ENCODE measurements at regions not wholly inside any gene's neighbourhood (a gene's known extent, or its start where the extent isn't known, plus 50 kb on each side); places are given as distances from the start of the nearest gene placed in this dataset.

GRCh38 chr4:167702391-167702790 is 389.9 kb upstream of the ANXA10 start:
- DNase-seq, result no peak
- H3K27ac Mint-ChIP-seq, result no peak overlapping the region
- H3K9me3 Mint-ChIP-seq, result peaks cover 4% of the 10 kb centered on the region
- no peaks in the 10 kb centered on the region for H3K27me3 Mint-ChIP-seq
- no peaks in the 10 kb centered on the region for H3K4me1 Mint-ChIP-seq
- H3K36me3 Mint-ChIP-seq, result no peaks in the 10 kb centered on the region
- H3K4me3 Mint-ChIP-seq, result no peak overlapping the region

- no peaks in the 10 kb centered on the region for H3K4me1 Mint-ChIP-seq
- no peak overlapping the region for H3K4me3 Mint-ChIP-seq
- no peaks in the 10 kb centered on the region for H3K27me3 Mint-ChIP-seq
- H3K36me3 Mint-ChIP-seq, result no peaks in the 10 kb centered on the region
- no peak for DNase-seq
- H3K27ac Mint-ChIP-seq, result no peak overlapping the region
- peaks cover 3% of the 10 kb centered on the region for H3K9me3 Mint-ChIP-seq
Observed at GRCh38 chr4:167711517-167711916, 380.8 kb upstream of the ANXA10 start.

- Mint-ChIP-seq H3K27ac (no peak overlapping the region), H3K27me3 (no peaks in the 10 kb centered on the region), H3K9me3 (peaks cover 3% of the 10 kb centered on the region), H3K4me1 (no peaks in the 10 kb centered on the region), H3K4me3 (no peak overlapping the region), H3K36me3 (no peaks in the 10 kb centered on the region)
- no peak for DNase-seq
Observed at GRCh38 chr4:167713756-167714155, 378.6 kb upstream of the ANXA10 start.

- H3K4me3 Mint-ChIP-seq, result no peak overlapping the region
- no peaks in the 10 kb centered on the region for H3K27me3 Mint-ChIP-seq
- H3K27ac Mint-ChIP-seq, result no peak overlapping the region
- no peak for DNase-seq
- H3K36me3 Mint-ChIP-seq, result no peaks in the 10 kb centered on the region
- H3K9me3 Mint-ChIP-seq, result peaks cover 3% of the 10 kb centered on the region
- no peaks in the 10 kb centered on the region for H3K4me1 Mint-ChIP-seq
Observed at GRCh38 chr4:167715176-167715575, 377.2 kb upstream of the ANXA10 start.

GRCh38 chr4:167717495-167717894 is 374.8 kb upstream of the ANXA10 start:
- Mint-ChIP-seq H3K27ac (no peak overlapping the region), H3K4me3 (no peak overlapping the region), H3K9me3 (peaks cover 2% of the 10 kb centered on the region), H3K36me3 (no peaks in the 10 kb centered on the region), H3K4me1 (no peaks in the 10 kb centered on the region), H3K27me3 (no peaks in the 10 kb centered on the region)
- no peak for DNase-seq

- Mint-ChIP-seq H3K36me3 (no peaks in the 10 kb centered on the region), H3K27ac (no peak overlapping the region), H3K27me3 (no peaks in the 10 kb centered on the region), H3K4me3 (no peak overlapping the region), H3K4me1 (no peaks in the 10 kb centered on the region), H3K9me3 (peaks cover 1% of the 10 kb centered on the region)
- no peak for DNase-seq
Observed at GRCh38 chr4:167721617-167722486, 370.5 kb upstream of the ANXA10 start.

- Mint-ChIP-seq H3K9me3 (peaks cover 1% of the 10 kb centered on the region), H3K27ac (no peak overlapping the region), H3K27me3 (no peaks in the 10 kb centered on the region), H3K36me3 (no peaks in the 10 kb centered on the region), H3K4me3 (no peak overlapping the region), H3K4me1 (no peaks in the 10 kb centered on the region)
- no peak for DNase-seq
Observed at GRCh38 chr4:167722487-167722808, 369.9 kb upstream of the ANXA10 start.

- Mint-ChIP-seq H3K9me3 (peaks cover 8% of the 10 kb centered on the region), H3K4me3 (no peak overlapping the region), H3K27ac (no peak overlapping the region), H3K27me3 (no peaks in the 10 kb centered on the region), H3K4me1 (no peaks in the 10 kb centered on the region), H3K36me3 (no peaks in the 10 kb centered on the region)
- no peak for DNase-seq
Observed at GRCh38 chr4:167724941-167725340, 367.4 kb upstream of the ANXA10 start.

GRCh38 chr4:167730769-167731168 is 361.6 kb upstream of the ANXA10 start:
- H3K9me3 Mint-ChIP-seq, result peaks cover 20% of the 10 kb centered on the region
- no peak for DNase-seq
- H3K27me3 Mint-ChIP-seq, result no peaks in the 10 kb centered on the region
- H3K36me3 Mint-ChIP-seq, result no peaks in the 10 kb centered on the region
- H3K4me3 Mint-ChIP-seq, result no peak overlapping the region
- no peak overlapping the region for H3K27ac Mint-ChIP-seq
- no peaks in the 10 kb centered on the region for H3K4me1 Mint-ChIP-seq

- H3K27ac Mint-ChIP-seq, result no peak overlapping the region
- H3K9me3 Mint-ChIP-seq, result no peaks in the 10 kb centered on the region
- H3K27me3 Mint-ChIP-seq, result no peaks in the 10 kb centered on the region
- H3K4me3 Mint-ChIP-seq, result no peak overlapping the region
- no peak for DNase-seq
- no peaks in the 10 kb centered on the region for H3K4me1 Mint-ChIP-seq
- no peaks in the 10 kb centered on the region for H3K36me3 Mint-ChIP-seq
Observed at GRCh38 chr4:167745024-167745687, 347.2 kb upstream of the ANXA10 start.

GRCh38 chr4:167767281-167767680 is 325.1 kb upstream of the ANXA10 start:
- no peak for DNase-seq
- H3K4me3 Mint-ChIP-seq, result no peak overlapping the region
- no peaks in the 10 kb centered on the region for H3K4me1 Mint-ChIP-seq
- no peaks in the 10 kb centered on the region for H3K36me3 Mint-ChIP-seq
- no peak overlapping the region for H3K27ac Mint-ChIP-seq
- H3K27me3 Mint-ChIP-seq, result no peaks in the 10 kb centered on the region
- peaks cover 3% of the 10 kb centered on the region for H3K9me3 Mint-ChIP-seq

GRCh38 chr4:167774646-167775045 is 317.7 kb upstream of the ANXA10 start:
- H3K4me3 Mint-ChIP-seq, result no peak overlapping the region
- no peak for DNase-seq
- H3K27ac Mint-ChIP-seq, result no peak overlapping the region
- H3K27me3 Mint-ChIP-seq, result no peaks in the 10 kb centered on the region
- no peaks in the 10 kb centered on the region for H3K36me3 Mint-ChIP-seq
- peaks cover 1% of the 10 kb centered on the region for H3K9me3 Mint-ChIP-seq
- H3K4me1 Mint-ChIP-seq, result no peaks in the 10 kb centered on the region

GRCh38 chr4:167775375-167775774 is 317.0 kb upstream of the ANXA10 start:
- Mint-ChIP-seq H3K27ac (no peak overlapping the region), H3K9me3 (peaks cover 3% of the 10 kb centered on the region), H3K27me3 (no peaks in the 10 kb centered on the region), H3K4me3 (no peak overlapping the region), H3K4me1 (no peaks in the 10 kb centered on the region), H3K36me3 (no peaks in the 10 kb centered on the region)
- no peak for DNase-seq

GRCh38 chr4:167779280-167779679 is 313.1 kb upstream of the ANXA10 start:
- peaks cover 6% of the 10 kb centered on the region for H3K9me3 Mint-ChIP-seq
- H3K36me3 Mint-ChIP-seq, result no peaks in the 10 kb centered on the region
- H3K27me3 Mint-ChIP-seq, result no peaks in the 10 kb centered on the region
- H3K4me1 Mint-ChIP-seq, result no peaks in the 10 kb centered on the region
- H3K27ac Mint-ChIP-seq, result no peak overlapping the region
- no peak for DNase-seq
- H3K4me3 Mint-ChIP-seq, result no peak overlapping the region

GRCh38 chr4:167779864-167780263 is 312.5 kb upstream of the ANXA10 start:
- Mint-ChIP-seq H3K36me3 (no peaks in the 10 kb centered on the region), H3K4me1 (no peaks in the 10 kb centered on the region), H3K9me3 (peaks cover 6% of the 10 kb centered on the region), H3K27ac (no peak overlapping the region), H3K4me3 (no peak overlapping the region), H3K27me3 (no peaks in the 10 kb centered on the region)
- DNase-seq, result no peak

- Mint-ChIP-seq H3K9me3 (peaks cover 5% of the 10 kb centered on the region), H3K36me3 (no peaks in the 10 kb centered on the region), H3K27me3 (no peaks in the 10 kb centered on the region), H3K27ac (no peak overlapping the region), H3K4me3 (no peak overlapping the region), H3K4me1 (no peaks in the 10 kb centered on the region)
- no peak for DNase-seq
Observed at GRCh38 chr4:167784826-167785225, 307.5 kb upstream of the ANXA10 start.

Data from activated naive CD8-positive, alpha-beta T cell treated with anti-CD3 and anti-CD28 coated beads for 36 hours (primary cell).